ENCODE measurements at regions not wholly inside any gene's neighbourhood (a gene's known extent, or its start where the extent isn't known, plus 50 kb on each side); places are given as distances from the start of the nearest gene placed in this dataset.

DNA sequence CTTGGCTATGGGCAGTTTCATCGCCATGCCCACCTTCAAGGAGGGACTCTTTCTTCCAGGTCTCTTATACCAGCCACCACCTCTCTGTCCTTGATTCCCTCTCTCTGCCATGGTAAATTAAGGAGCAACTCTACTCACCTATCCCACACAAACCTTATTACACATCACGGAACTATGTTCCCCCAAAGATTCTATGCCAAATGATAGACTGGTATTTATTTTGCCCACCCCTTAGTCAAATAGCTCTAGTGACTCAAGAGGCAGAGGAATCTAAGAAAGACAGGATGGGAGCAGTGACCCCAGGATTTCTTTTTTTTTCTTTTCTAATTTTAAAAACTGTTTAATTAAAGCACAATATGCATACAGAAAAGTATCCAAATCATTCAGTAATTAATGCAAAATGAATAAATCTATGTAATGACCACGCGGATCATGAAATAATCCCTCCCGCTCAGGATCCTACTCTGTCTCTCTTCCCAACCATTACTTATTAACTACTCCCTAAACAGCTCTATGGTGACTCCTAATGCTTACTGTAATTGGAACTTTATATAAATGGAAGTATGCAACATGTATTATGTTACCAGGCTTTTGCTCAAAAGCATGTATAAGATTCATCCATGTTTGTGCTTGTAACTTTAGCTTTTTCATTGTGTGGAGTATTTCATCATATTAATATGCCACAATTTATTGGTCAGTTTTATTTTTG is 410.8 kb upstream of the RASGRP1 start:
- Histone ChIP-seq H3K4me3 (replicated peaks in 1 of 3; ENCODE audit: insufficient read depth in 1 of 3, low read depth in 2 of 3, low read length in 3 of 3) (no peak overlapping the region), H3K27me3 (ENCODE audit: control insufficient read depth in 1 of 2, insufficient read depth in 2 of 2, low read length in 2 of 2) (no peaks in the 10 kb centered on the region; a peak in 1 of 5 replicates), H3K4me2 (ENCODE audit: low read depth, low read length) (no peak overlapping the region), H2AFZ (ENCODE audit: low read length) (no peak overlapping the region), H4K20me1 (ENCODE audit: insufficient read depth, low read length) (no peaks in the 10 kb centered on the region), H3K79me2 (ENCODE audit: insufficient read depth, low read length) (no peaks in the 10 kb centered on the region), H3K36me3 (replicated peaks in 1 of 2; ENCODE audit: control insufficient read depth in 1 of 2, insufficient read depth in 2 of 2, low read length in 2 of 2) (no peaks in the 10 kb centered on the region), H3K4me1 (ENCODE audit: insufficient read depth, low read length) (no peaks in the 10 kb centered on the region), H3K9me3 (ENCODE audit: low read length) (peaks cover 16% of the 10 kb centered on the region), H3K9ac (ENCODE audit: insufficient read depth, low read depth, low read length) (no peak overlapping the region), H3K27ac (ENCODE audit: extremely low read length, insufficient read depth, low read length) (no peak overlapping the region)
- intact Hi-C loops (cut with micrococcal nuclease; ENCODE audit: unreplicated experiment) (no loop called here), in situ Hi-C loops (cut with HindIII; ENCODE audit: extremely low pct_ligation_motif_present, low pct_unique_long_range_greater_than_20kb) (no loop called here)
- FAIRE-seq (no peak), ATAC-seq (no peak), DNase-seq (ENCODE audit: low spot score) (no peak)
- POLR2A ChIA-PET, result no interaction called here
- BruUV-seq (replicated peaks), result no TSS peak
- WGBS (ENCODE audit: low lambda C conversion rate), result 45% methylated on average over 5 of the region's 5 CpGs
- CTCF ChIA-PET (ENCODE audit: low intra/inter-chr PET ratio, low total read pairs), result no interaction called here
- TF ChIP-seq, protein P1, sequence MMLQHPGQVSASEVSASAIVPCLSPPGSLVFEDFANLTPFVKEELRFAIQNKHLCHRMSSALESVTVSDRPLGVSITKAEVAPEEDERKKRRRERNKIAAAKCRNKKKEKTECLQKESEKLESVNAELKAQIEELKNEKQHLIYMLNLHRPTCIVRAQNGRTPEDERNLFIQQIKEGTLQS (CRISPR knock-in tag; IDR thresholded peaks at IDR 0.05), result no peak
- TF ChIP-seq GATAD2A (CRISPR knock-in tag; IDR thresholded peaks at IDR 0.05) (no peak), ZNF260 (CRISPR knock-in tag; IDR thresholded peaks at IDR 0.05; ENCODE audit: borderline replicate concordance, low read depth) (no peak), KLF16 (CRISPR knock-in tag; IDR thresholded peaks at IDR 0.05) (no peak), RAD21 (CRISPR knock-in tag; IDR thresholded peaks at IDR 0.05) (no peak), BRD4 (CRISPR knock-in tag; IDR thresholded peaks at IDR 0.05) (no peak)
- TF ChIP-seq, protein P2, sequence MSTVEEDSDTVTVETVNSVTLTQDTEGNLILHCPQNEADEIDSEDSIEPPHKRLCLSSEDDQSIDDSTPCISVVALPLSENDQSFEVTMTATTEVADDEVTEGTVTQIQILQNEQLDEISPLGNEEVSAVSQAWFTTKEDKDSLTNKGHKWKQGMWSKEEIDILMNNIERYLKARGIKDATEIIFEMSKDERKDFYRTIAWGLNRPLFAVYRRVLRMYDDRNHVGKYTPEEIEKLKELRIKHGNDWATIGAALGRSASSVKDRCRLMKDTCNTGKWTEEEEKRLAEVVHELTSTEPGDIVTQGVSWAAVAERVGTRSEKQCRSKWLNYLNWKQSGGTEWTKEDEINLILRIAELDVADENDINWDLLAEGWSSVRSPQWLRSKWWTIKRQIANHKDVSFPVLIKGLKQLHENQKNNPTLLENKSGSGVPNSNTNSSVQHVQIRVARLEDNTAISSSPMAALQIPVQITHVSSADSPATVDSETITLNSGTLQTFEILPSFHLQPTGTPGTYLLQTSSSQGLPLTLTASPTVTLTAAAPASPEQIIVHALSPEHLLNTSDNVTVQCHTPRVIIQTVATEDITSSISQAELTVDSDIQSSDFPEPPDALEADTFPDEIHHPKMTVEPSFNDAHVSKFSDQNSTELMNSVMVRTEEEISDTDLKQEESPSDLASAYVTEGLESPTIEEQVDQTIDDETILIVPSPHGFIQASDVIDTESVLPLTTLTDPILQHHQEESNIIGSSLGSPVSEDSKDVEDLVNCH (CRISPR knock-in tag; IDR thresholded peaks at IDR 0.05), result no peak
